Smooth muscle cell (in vitro differentiated cells): ENCODE measurements at regions not wholly inside any gene's neighbourhood (a gene's known extent, or its start where the extent isn't known, plus 50 kb on each side); places are given as distances from the start of the nearest gene placed in this dataset.

ENCODE experiments used
- DNase-seq: peaks from one replicate; lab custom pipeline; 2025; ENCODE audit not compliant: unreplicated experiment; lab: John Stamatoyannopoulos, UW
- H2AFZ ChIP-seq: fragments of 200-600 bp; sonication (generic); 2 replicates; pipeline ENCODE4 v1.6.0; 2016; ENCODE audit warnings: antibody characterized with exemption, low read depth, mild to moderate bottlenecking
- H3F3A ChIP-seq: fragments of 200-600 bp; sonication (generic); 2 replicates; pipeline ENCODE4 v1.6.0; 2017; ENCODE audit warnings: antibody characterized with exemption, low read depth
- H3K27ac ChIP-seq: fragments of 200-600 bp; sonication (generic); 2 replicates; pipeline ENCODE4 v1.5.1; 2016; ENCODE audit warnings: low read depth, mild to moderate bottlenecking
- H3K27me3 ChIP-seq: fragments of 200-600 bp; sonication (generic); 2 replicates; pipeline ENCODE4 v1.6.1; 2016; ENCODE audit warnings: low read depth, mild to moderate bottlenecking
- H3K36me3 ChIP-seq: fragments of 200-600 bp; sonication (generic); 2 replicates; pipeline ENCODE4 v1.5.1; 2016; ENCODE audit warnings: low read depth
- H3K4me1 ChIP-seq: fragments of 200-600 bp; sonication (generic); 2 replicates; pipeline ENCODE4 v1.5.1; 2016; ENCODE audit warnings: low read depth
- H3K4me2 ChIP-seq: fragments of 200-600 bp; sonication (generic); 2 replicates; pipeline ENCODE4 v1.6.0; 2016; ENCODE audit warnings: mild to moderate bottlenecking
- H3K4me3 ChIP-seq: fragments of 200-600 bp; sonication (generic); 2 replicates; pipeline ENCODE4 v1.5.1; 2016; ENCODE audit warnings: mild to moderate bottlenecking
- H3K79me2 ChIP-seq: fragments of 200-600 bp; sonication (generic); 2 replicates; pipeline ENCODE4 v1.6.0; 2016; ENCODE audit warnings: low read depth, mild to moderate bottlenecking
- H3K9ac ChIP-seq: fragments of 200-600 bp; sonication (generic); 2 replicates; pipeline ENCODE4 v1.6.0; 2016; ENCODE audit warnings: low read depth
- H3K9me3 ChIP-seq: fragments of 200-600 bp; sonication (generic); replicated peaks from 2 replicates; pipeline ENCODE4 v1.5.1; 2016; ENCODE audit warnings: low read depth
- H4K20me1 ChIP-seq: fragments of 200-600 bp; sonication (generic); 2 replicates; pipeline ENCODE4 v1.6.0; 2016; ENCODE audit warnings: low read depth
- CTCF ChIP-seq: fragments of 200-600 bp; sonication (generic); IDR thresholded peaks from 2 replicates; pipeline ENCODE4 v1.5.1; 2017; ENCODE audit warnings: borderline replicate concordance, mild to moderate bottlenecking, antibody characterized with exemption; ENCODE audit not compliant: insufficient read depth, poor library complexity, severe bottlenecking
- WGBS: methylation state at CpG from one replicate; pipeline ENCODE4 v1.1.7; 2016; ENCODE audit warnings: low lambda C conversion rate; 5-methylcytosine and 5-hydroxymethylcytosine counted together

DNA sequence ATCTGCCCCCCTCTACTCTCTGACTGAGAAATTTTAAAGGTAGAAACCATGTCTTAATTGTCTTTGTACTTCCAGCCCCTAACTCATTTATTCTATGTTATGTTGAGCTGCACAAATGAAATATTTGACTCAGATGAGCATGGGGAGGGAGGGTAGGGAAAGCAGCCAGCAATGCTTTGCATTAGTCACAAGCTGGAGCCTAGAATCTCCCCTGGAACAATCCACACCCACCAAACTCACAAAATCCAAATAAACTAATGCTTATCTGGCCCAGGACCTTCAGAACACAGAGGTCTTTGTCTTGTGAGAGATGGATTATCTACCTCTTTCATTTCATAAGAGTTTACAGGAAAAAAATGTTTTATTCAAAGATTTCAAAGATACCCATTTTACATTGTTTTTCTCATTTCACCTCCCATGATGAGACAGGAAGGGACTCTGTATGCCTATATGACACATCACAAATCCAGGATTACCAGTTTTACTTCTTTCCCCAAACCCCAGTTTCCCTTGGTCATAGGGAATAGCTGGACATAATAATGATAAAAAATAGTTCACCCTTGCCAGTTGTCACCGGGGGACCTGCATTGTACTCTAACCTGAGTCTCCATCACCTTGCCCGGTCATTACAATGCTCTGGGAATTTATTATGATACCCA is 466.9 kb downstream of the KIF16B start:
- Histone ChIP-seq H3K4me1 (no peaks in the 10 kb centered on the region), H3K9me3 (no peaks in the 10 kb centered on the region), H3K27me3 (peaks cover 14% of the 10 kb centered on the region), H3K27ac (no peak overlapping the region), H3F3A (no peaks in the 10 kb centered on the region), H3K79me2 (no peaks in the 10 kb centered on the region), H3K36me3 (no peaks in the 10 kb centered on the region), H3K4me3 (no peak overlapping the region), H4K20me1 (no peaks in the 10 kb centered on the region), H2AFZ (no peak overlapping the region), H3K9ac (no peak overlapping the region), H3K4me2 (no peak overlapping the region)
- DNase-seq: no peak
- WGBS: 88% methylated on average over 2 of the region's 2 CpGs
- no peak for TF ChIP-seq CTCF

DNA sequence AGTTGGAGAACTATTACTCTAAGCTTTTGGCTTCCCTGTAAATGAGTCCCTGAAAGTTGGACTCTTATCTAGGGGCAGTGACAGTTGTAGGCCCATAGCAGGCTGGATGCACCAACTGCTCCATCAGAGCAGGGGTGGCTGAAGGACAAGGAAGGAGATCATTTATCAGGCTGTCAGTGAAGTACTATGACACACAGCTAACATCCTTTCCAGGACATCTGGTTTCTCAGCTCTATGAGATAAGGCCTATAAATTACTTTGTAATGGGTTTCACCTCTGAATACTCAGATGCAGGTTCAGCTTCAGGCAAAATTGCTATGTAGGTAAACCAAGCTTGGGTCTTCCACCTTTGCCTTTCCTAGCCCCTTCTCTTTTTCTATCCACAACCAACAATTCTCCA is 468.5 kb downstream of the KIF16B start:
- no peaks in the 10 kb centered on the region for H3K9me3 ChIP-seq
- H3K4me1 ChIP-seq: no peaks in the 10 kb centered on the region
- no peaks in the 10 kb centered on the region for H3K79me2 ChIP-seq
- no peak overlapping the region for H3K4me2 ChIP-seq
- no peaks in the 10 kb centered on the region for H3F3A ChIP-seq
- no peaks in the 10 kb centered on the region for H4K20me1 ChIP-seq
- no peak overlapping the region for H3K4me3 ChIP-seq
- H3K27ac ChIP-seq: no peak overlapping the region
- H3K9ac ChIP-seq: no peak overlapping the region
- peaks cover 29% of the 10 kb centered on the region for H3K27me3 ChIP-seq
- DNase-seq: no peak
- no peaks in the 10 kb centered on the region for H3K36me3 ChIP-seq
- no peak overlapping the region for H2AFZ ChIP-seq
- TF ChIP-seq CTCF: no peak
